ENCODE measurements at regions not wholly inside any gene's neighbourhood (a gene's known extent, or its start where the extent isn't known, plus 50 kb on each side); places are given as distances from the start of the nearest gene placed in this dataset.

DNA sequence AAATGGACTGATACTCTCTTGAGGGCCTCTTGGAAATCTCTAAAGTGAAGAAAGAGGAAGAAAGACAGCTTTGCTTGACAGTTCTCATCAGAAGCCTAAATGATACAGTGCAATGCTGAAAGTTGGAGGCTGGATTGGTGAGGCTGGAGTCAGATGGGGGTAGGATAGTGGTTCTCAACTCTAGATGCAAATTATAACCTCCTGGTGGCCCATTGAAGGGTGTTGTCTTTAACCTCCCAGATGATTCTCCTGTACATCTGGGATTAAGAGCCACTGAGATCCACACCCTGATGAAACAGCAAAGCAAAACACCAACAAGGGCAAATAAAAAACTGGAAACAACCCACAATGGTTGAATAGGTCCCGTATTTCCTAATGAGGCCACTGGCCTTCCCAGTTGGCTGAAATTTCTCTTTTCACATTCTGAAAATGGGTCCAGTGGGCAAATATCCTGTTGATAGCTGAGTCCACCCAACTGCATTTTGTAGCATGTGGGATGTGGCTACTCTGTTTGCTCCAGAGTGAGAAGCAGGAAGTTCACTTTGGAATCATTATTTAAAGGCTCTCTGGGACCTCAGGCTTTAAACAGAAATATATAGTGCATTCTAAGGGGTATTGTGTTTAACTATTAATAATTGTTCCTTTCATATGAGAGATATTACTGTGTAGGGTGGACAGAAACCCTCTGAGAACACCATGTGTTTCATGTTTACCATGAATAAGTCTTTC lies 208.1 kb downstream of the SOX4 start:
- no peak for TF ChIP-seq EZH2 (IDR thresholded peaks at IDR 0.05; ENCODE audit: borderline replicate concordance, low read depth, low read length, severe bottlenecking)
- TF ChIP-seq, protein P1, sequence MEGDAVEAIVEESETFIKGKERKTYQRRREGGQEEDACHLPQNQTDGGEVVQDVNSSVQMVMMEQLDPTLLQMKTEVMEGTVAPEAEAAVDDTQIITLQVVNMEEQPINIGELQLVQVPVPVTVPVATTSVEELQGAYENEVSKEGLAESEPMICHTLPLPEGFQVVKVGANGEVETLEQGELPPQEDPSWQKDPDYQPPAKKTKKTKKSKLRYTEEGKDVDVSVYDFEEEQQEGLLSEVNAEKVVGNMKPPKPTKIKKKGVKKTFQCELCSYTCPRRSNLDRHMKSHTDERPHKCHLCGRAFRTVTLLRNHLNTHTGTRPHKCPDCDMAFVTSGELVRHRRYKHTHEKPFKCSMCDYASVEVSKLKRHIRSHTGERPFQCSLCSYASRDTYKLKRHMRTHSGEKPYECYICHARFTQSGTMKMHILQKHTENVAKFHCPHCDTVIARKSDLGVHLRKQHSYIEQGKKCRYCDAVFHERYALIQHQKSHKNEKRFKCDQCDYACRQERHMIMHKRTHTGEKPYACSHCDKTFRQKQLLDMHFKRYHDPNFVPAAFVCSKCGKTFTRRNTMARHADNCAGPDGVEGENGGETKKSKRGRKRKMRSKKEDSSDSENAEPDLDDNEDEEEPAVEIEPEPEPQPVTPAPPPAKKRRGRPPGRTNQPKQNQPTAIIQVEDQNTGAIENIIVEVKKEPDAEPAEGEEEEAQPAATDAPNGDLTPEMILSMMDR (IDR thresholded peaks at IDR 0.05; ENCODE audit: borderline replicate concordance, extremely low read depth, low read length, poor library complexity, severe bottlenecking) = no peak
